Astrocyte (in vitro differentiated cells and primary cell): ENCODE measurements at regions not wholly inside any gene's neighbourhood (a gene's known extent, or its start where the extent isn't known, plus 50 kb on each side); places are given as distances from the start of the nearest gene placed in this dataset.

Source experiments
- DNase-seq: peaks from one replicate; pipeline ENCODE4 v3.0.0-alpha.2; 2010; ENCODE audit warnings: low read depth
- FAIRE-seq: peaks from 2 replicates; lab custom pipeline; 2011; peaks lifted over from hg19 to GRCh38; lab: Jason Lieb, UNC
- H2AFZ ChIP-seq: 2 replicates; pipeline ENCODE4 v1.6.0; 2012; ENCODE audit warnings: low read depth, low read length, inconsistent platforms
- H3K27ac ChIP-seq: 2 replicates; pipeline ENCODE4 v1.5.1; 2011; ENCODE audit warnings: low read depth, low read length, inconsistent platforms
- H3K27me3 ChIP-seq: 2 replicates; pipeline ENCODE4 v1.6.0; 2011; ENCODE audit warnings: low read length, inconsistent platforms; ENCODE audit not compliant: insufficient read depth
- H3K36me3 ChIP-seq: 2 replicates; pipeline ENCODE4 v1.5.1; 2011; ENCODE audit warnings: low read length, inconsistent platforms; ENCODE audit not compliant: insufficient read depth
- H3K4me1 ChIP-seq: 2 replicates; pipeline ENCODE4 v1.5.1; 2011; ENCODE audit warnings: low read length, inconsistent platforms; ENCODE audit not compliant: insufficient read depth
- H3K4me2 ChIP-seq: 2 replicates; pipeline ENCODE4 v1.6.0; 2012; ENCODE audit warnings: low read length, inconsistent platforms
- H3K4me3 ChIP-seq: 2 replicates; pipeline ENCODE4 v1.5.1; 2011; ENCODE audit warnings: low read depth, mild to moderate bottlenecking, low read length, inconsistent platforms; ENCODE audit not compliant: insufficient read depth
- H3K79me2 ChIP-seq: 2 replicates; pipeline ENCODE4 v1.6.0; 2012; ENCODE audit warnings: mild to moderate bottlenecking, low read length, inconsistent platforms; ENCODE audit not compliant: insufficient read depth
- H3K9ac ChIP-seq: 2 replicates; pipeline ENCODE4 v1.6.0; 2012; ENCODE audit warnings: mild to moderate bottlenecking, low read length, inconsistent platforms
- H3K9me3 ChIP-seq: 2 replicates; pipeline ENCODE4 v1.5.1; 2012; ENCODE audit warnings: low read depth, mild to moderate bottlenecking, low read length, inconsistent platforms; ENCODE audit not compliant: insufficient read depth
- H4K20me1 ChIP-seq: 2 replicates; pipeline ENCODE4 v1.6.0; 2012; ENCODE audit warnings: low read length, inconsistent platforms; ENCODE audit not compliant: insufficient read depth
- H3K27ac Mint-ChIP-seq: one replicate; pipeline ENCODE4 v1.8.0; 2021; ENCODE audit warnings: mild to moderate bottlenecking, mixed read lengths; ENCODE audit not compliant: unreplicated experiment
- H3K27me3 Mint-ChIP-seq: one replicate; pipeline ENCODE4 v1.8.0; 2021; ENCODE audit warnings: low read depth, mixed read lengths; ENCODE audit not compliant: unreplicated experiment
- H3K36me3 Mint-ChIP-seq: one replicate; pipeline ENCODE4 v1.8.0; 2021; ENCODE audit warnings: low read depth, mixed read lengths; ENCODE audit not compliant: unreplicated experiment
- H3K4me1 Mint-ChIP-seq: one replicate; pipeline ENCODE4 v1.8.0; 2021; ENCODE audit warnings: low read depth, mixed read lengths; ENCODE audit not compliant: unreplicated experiment
- H3K4me3 Mint-ChIP-seq: one replicate; pipeline ENCODE4 v1.8.0; 2021; ENCODE audit warnings: mild to moderate bottlenecking, moderate library complexity, mixed read lengths; ENCODE audit not compliant: unreplicated experiment
- H3K9me3 Mint-ChIP-seq: one replicate; pipeline ENCODE4 v1.8.0; 2021; ENCODE audit warnings: mild to moderate bottlenecking, mixed read lengths; ENCODE audit not compliant: unreplicated experiment
- CTCF ChIP-seq: IDR thresholded peaks from 2 replicates; pipeline ENCODE4 v1.5.1; 2011; ENCODE audit warnings: low read depth, mild to moderate bottlenecking, inconsistent platforms, low read length, moderate library complexity; ENCODE audit not compliant: insufficient read depth
- EZH2 ChIP-seq: IDR thresholded peaks from 2 replicates; pipeline ENCODE4 v1.6.1; 2012; ENCODE audit warnings: mild to moderate bottlenecking, low read length, inconsistent platforms; ENCODE audit not compliant: insufficient read depth

GRCh38 chr1:232893481-232894313 lies 56.7 kb upstream of the NTPCR start:
- H3K36me3 ChIP-seq, result no peaks in the 10 kb centered on the region
- peaks cover 6% of the 10 kb centered on the region for H3K9me3 Mint-ChIP-seq
- H3K79me2 ChIP-seq, result no peaks in the 10 kb centered on the region
- no peaks in the 10 kb centered on the region for H4K20me1 ChIP-seq
- peaks cover 15% of the 10 kb centered on the region for H3K4me1 ChIP-seq
- H2AFZ ChIP-seq, result no peak overlapping the region
- DNase-seq (peak; percentile 20), FAIRE-seq (no peak)
- H3K4me1 Mint-ChIP-seq, result peaks cover 9% of the 10 kb centered on the region
- H3K36me3 Mint-ChIP-seq, result no peaks in the 10 kb centered on the region
- H3K4me2 ChIP-seq, result no peak overlapping the region
- H3K27me3 Mint-ChIP-seq, result peaks cover 4% of the 10 kb centered on the region
- H3K9ac ChIP-seq, result no peak overlapping the region
- H3K9me3 ChIP-seq, result peaks cover 9% of the 10 kb centered on the region
- TF ChIP-seq CTCF (no peak), EZH2 (no peak)
- no peak overlapping the region for H3K4me3 ChIP-seq
- H3K27me3 ChIP-seq, result peaks cover 4% of the 10 kb centered on the region
- no peak overlapping the region for H3K4me3 Mint-ChIP-seq
- no peak overlapping the region for H3K27ac ChIP-seq
- H3K27ac Mint-ChIP-seq, result no peak overlapping the region

- Histone ChIP-seq H3K79me2 (no peaks in the 10 kb centered on the region), H2AFZ (no peak overlapping the region), H3K36me3 (no peaks in the 10 kb centered on the region), H3K9me3 (peaks cover 9% of the 10 kb centered on the region), H3K4me1 (peaks cover 15% of the 10 kb centered on the region), H4K20me1 (no peaks in the 10 kb centered on the region), H3K4me3 (no peak overlapping the region), H3K27ac (no peak overlapping the region), H3K9ac (no peak overlapping the region), H3K4me2 (no peak overlapping the region), H3K27me3 (peaks cover 6% of the 10 kb centered on the region)
- DNase-seq, result no peak
- Mint-ChIP-seq H3K27ac (no peak overlapping the region), H3K36me3 (no peaks in the 10 kb centered on the region), H3K4me1 (peaks cover 9% of the 10 kb centered on the region), H3K27me3 (peaks cover 4% of the 10 kb centered on the region), H3K9me3 (peaks cover 6% of the 10 kb centered on the region), H3K4me3 (no peak overlapping the region)
- FAIRE-seq, result no peak
- TF ChIP-seq EZH2 (no peak), CTCF (no peak)
These were observed 56.0 kb upstream of the NTPCR start for GRCh38 chr1:232894436-232894835.

DNA sequence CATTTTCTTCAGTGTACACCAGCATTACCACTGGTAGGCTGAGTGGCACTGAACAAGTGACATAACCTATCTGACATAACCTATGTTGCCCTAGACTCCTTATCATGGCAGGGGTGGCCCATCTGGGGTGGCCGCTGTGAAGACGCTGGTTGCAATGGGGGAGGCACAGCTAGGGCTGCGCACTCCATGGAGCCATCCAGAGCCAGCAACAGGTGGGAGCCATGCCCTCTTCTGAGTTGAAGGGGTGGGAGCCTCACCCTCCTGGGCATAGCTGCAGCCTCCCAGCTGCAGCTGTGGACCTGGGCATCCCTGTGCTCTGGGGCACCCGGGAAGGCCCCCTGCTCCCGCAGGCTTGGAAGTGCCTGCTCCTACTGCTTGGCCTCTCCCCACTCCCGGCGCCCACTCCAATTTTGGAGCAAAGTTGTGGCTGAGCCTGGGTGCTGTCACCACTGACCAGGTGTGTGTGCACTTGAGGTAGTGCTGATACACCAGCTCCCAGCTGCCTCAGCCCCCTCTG lies 52.4 kb upstream of the NTPCR start:
- FAIRE-seq (no peak), DNase-seq (no peak)
- Histone ChIP-seq H3K27me3 (peaks cover 7% of the 10 kb centered on the region), H3K79me2 (no peaks in the 10 kb centered on the region), H2AFZ (no peak overlapping the region), H3K9me3 (peaks cover 5% of the 10 kb centered on the region), H3K4me2 (no peak overlapping the region), H3K27ac (no peak overlapping the region), H3K36me3 (no peaks in the 10 kb centered on the region), H3K4me3 (no peak overlapping the region), H4K20me1 (no peaks in the 10 kb centered on the region), H3K9ac (no peak overlapping the region), H3K4me1 (no peaks in the 10 kb centered on the region)
- Mint-ChIP-seq H3K27ac (no peak overlapping the region), H3K4me1 (no peaks in the 10 kb centered on the region), H3K9me3 (peaks cover 2% of the 10 kb centered on the region), H3K4me3 (no peak overlapping the region), H3K27me3 (peaks cover 4% of the 10 kb centered on the region), H3K36me3 (no peaks in the 10 kb centered on the region)
- no peak for TF ChIP-seq EZH2
- TF ChIP-seq CTCF, result no peak
